ENCODE measurements at regions not wholly inside any gene's neighbourhood (a gene's known extent, or its start where the extent isn't known, plus 50 kb on each side); places are given as distances from the start of the nearest gene placed in this dataset.

DNA sequence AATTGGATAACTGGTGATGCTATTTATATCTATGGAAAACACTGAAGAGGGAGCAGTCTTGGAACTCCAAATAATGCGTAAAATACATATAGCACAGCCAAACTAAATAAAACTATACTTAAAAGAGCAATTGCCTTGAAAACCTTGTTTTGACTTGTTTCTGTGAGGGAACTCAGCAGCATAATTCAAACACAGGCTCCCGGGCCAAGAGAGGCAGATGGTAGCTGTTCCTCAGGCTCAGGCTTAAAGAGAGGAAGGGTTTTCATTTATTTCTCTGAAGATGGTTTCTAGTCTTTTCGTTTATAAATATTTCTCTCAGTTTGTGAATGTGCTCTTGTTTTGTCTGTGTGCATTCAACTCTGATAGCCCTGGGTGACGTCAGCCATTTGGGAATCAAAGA is 82.4 kb downstream of the FANCF start:
- no peak overlapping the region for H2AFZ ChIP-seq (ENCODE audit: control insufficient read depth, low read depth, low read length)
- H3K9ac ChIP-seq (ENCODE audit: control insufficient read depth, insufficient read depth, low read length), result no peak overlapping the region
- WGBS (ENCODE audit: insufficient coverage, insufficient replicate concordance, low lambda C conversion rate, missing lambda C conversion rate), result 32% methylated on average over 4 of the region's 4 CpGs
- in situ Hi-C loops (cut with MboI) (no loop called here), intact Hi-C loops (cut with micrococcal nuclease; ENCODE audit: unreplicated experiment) (no loop called here)
- TF ChIP-seq, protein P1, sequence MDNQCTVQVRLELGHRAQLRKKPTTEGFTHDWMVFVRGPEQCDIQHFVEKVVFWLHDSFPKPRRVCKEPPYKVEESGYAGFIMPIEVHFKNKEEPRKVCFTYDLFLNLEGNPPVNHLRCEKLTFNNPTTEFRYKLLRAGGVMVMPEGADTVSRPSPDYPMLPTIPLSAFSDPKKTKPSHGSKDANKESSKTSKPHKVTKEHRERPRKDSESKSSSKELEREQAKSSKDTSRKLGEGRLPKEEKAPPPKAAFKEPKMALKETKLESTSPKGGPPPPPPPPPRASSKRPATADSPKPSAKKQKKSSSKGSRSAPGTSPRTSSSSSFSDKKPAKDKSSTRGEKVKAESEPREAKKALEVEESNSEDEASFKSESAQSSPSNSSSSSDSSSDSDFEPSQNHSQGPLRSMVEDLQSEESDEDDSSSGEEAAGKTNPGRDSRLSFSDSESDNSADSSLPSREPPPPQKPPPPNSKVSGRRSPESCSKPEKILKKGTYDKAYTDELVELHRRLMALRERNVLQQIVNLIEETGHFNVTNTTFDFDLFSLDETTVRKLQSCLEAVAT (IDR thresholded peaks at IDR 0.05), result no peak
- no peak overlapping the region for H3K4me3 ChIP-seq
- H3K4me1 ChIP-seq (ENCODE audit: control insufficient read depth, insufficient read depth, low read length), result no peaks in the 10 kb centered on the region
- H3K27me3 ChIP-seq (replicated peaks in 1 of 2; ENCODE audit: control insufficient read depth in 2 of 2, insufficient read depth in 2 of 2, low read length in 1 of 2), result no peaks in the 10 kb centered on the region; a peak in 1 of 4 replicates
- no peak overlapping the region for H3K27ac ChIP-seq (ENCODE audit: control insufficient read depth, insufficient read depth)
- H3K4me2 ChIP-seq (ENCODE audit: control insufficient read depth, insufficient read depth), result no peak overlapping the region
- POLR2A ChIA-PET, result interaction anchor here (0.6 kb wide), 1 partner anchor 373 kb away, joined by 3 read pairs; no protein-coding TSS in a partner anchor
- CTCF ChIA-PET, result interaction anchor here (2.8 kb wide), 1 partner anchor 244 kb away, joined by 9 read pairs; no protein-coding TSS in a partner anchor
- ATAC-seq (no peak), DNase-seq (ENCODE audit: low read depth, low spot score) (no peak), FAIRE-seq (no peak)
- RAD21 ChIA-PET (ENCODE audit: unreplicated experiment), result no interaction called here
- no peaks in the 10 kb centered on the region for H3K9me3 ChIP-seq (replicated peaks; ENCODE audit: control insufficient read depth, insufficient read depth, low read length)
- SMC1A ChIA-PET (ENCODE audit: uncharacterized antibody, unreplicated experiment), result no interaction called here
- H3K36me3 ChIP-seq (ENCODE audit: control insufficient read depth in 2 of 2, insufficient read depth in 2 of 2, low read length in 1 of 2), result no peaks in the 10 kb centered on the region
- no peaks in the 10 kb centered on the region for H4K20me1 ChIP-seq (ENCODE audit: control insufficient read depth, insufficient read depth)
- no peaks in the 10 kb centered on the region for H3K79me2 ChIP-seq (ENCODE audit: control insufficient read depth, insufficient read depth, low read length)
- no TSS peak for BruUV-seq (replicated peaks)

DNA sequence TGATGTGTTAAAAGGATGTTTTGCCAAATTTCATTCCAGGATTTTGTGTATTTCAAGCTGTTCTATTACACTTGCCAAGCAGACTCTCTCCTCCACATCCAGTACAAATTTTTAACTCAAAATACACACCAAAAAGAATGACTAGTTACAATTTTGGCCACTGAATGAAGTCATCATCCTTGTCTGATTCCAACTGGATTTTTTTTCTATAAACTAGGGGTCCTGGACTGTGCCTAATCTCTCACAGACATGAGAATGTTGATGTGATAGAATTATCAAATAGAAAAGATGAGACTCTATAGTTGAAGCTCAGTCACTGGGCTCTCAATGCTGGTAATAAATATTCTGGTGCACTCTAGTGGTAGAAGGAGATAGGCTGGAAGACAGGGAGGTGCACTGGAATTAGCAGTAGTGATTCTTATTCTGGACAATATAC is 85.8 kb downstream of the FANCF start:
- H3K27ac ChIP-seq (ENCODE audit: control insufficient read depth, insufficient read depth), result no peak overlapping the region
- H3K9me3 ChIP-seq (replicated peaks; ENCODE audit: control insufficient read depth, insufficient read depth, low read length), result no peaks in the 10 kb centered on the region
- no peak for TF ChIP-seq FOXK2 (IDR thresholded peaks at IDR 0.05)
- peak; percentile 25 to 47 (median 33); a peak in 3 of 6 replicates for TF ChIP-seq CTCF (IDR thresholded peaks at IDR 0.05 in 2 of 3, conservative IDR thresholded peaks at IDR 0.05 in 1 of 3; ENCODE audit: control insufficient read depth in 2 of 3, extremely low read depth in 1 of 3, insufficient read depth in 1 of 3, low read depth in 3 of 3, low read length in 3 of 3)
- peak; percentile 39; the same call in 1 of the 2 replicates for TF ChIP-seq SMC3 (IDR thresholded peaks at IDR 0.05; ENCODE audit: borderline replicate concordance, low read length)
- peak; percentile 66 for TF ChIP-seq RAD21 (IDR thresholded peaks at IDR 0.05; ENCODE audit: insufficient read depth, low read depth, low read length)
- no peaks in the 10 kb centered on the region; a peak in 2 of 4 replicates for H3K27me3 ChIP-seq (replicated peaks in 1 of 2; ENCODE audit: control insufficient read depth in 2 of 2, insufficient read depth in 2 of 2, low read length in 1 of 2)
- H3K4me2 ChIP-seq (ENCODE audit: control insufficient read depth, insufficient read depth), result no peak overlapping the region
- no TSS peak for BruUV-seq (replicated peaks)
- no peak overlapping the region for H3K9ac ChIP-seq (ENCODE audit: control insufficient read depth, insufficient read depth, low read length)
- in situ Hi-C loops (cut with MboI), result no loop called here
- H4K20me1 ChIP-seq (ENCODE audit: control insufficient read depth, insufficient read depth), result no peaks in the 10 kb centered on the region
- H3K4me3 ChIP-seq, result no peak overlapping the region
- ChIA-PET SMC1A (ENCODE audit: uncharacterized antibody, unreplicated experiment) (interaction anchor here (1.1 to 1.9 kb wide), 5 partner anchors 14 to 252 kb away, joined by 3 to 9 read pairs (median 4); no protein-coding TSS in a partner anchor), CTCF (interaction anchor here (0.6 to 2.7 kb wide), 11 partner anchors 14 to 851 kb away, joined by 3 to 12 read pairs (median 3); no protein-coding TSS in a partner anchor), POLR2A (no interaction called here), RAD21 (ENCODE audit: unreplicated experiment) (interaction anchor here (0.7 to 1.5 kb wide), 4 partner anchors 15 to 248 kb away, joined by 3 to 5 read pairs (median 4); no protein-coding TSS in a partner anchor)
- no peak for FAIRE-seq
- H2AFZ ChIP-seq (ENCODE audit: control insufficient read depth, low read depth, low read length), result no peak overlapping the region
- H3K79me2 ChIP-seq (ENCODE audit: control insufficient read depth, insufficient read depth, low read length), result no peaks in the 10 kb centered on the region
- H3K36me3 ChIP-seq (ENCODE audit: control insufficient read depth in 2 of 2, insufficient read depth in 2 of 2, low read length in 1 of 2), result no peaks in the 10 kb centered on the region
- DNase-seq (ENCODE audit: low read depth, low spot score), result no peak
- intact Hi-C loops (cut with micrococcal nuclease; ENCODE audit: unreplicated experiment), result loop anchor here (1.0 kb wide), 1 partner anchor 206 kb away; no protein-coding TSS in a partner anchor
- ATAC-seq, result peak; percentile 74
- no peaks in the 10 kb centered on the region for H3K4me1 ChIP-seq (ENCODE audit: control insufficient read depth, insufficient read depth, low read length)
